Spleen (tissue), 11 donors: ENCODE measurements at regions not wholly inside any gene's neighbourhood (a gene's known extent, or its start where the extent isn't known, plus 50 kb on each side); places are given as distances from the start of the nearest gene placed in this dataset.

Experiments used
- DNase-seq: peaks from one replicate; pipeline ENCODE4 v3.0.0-alpha.2; 2020
- H3K27ac ChIP-seq, 8 donors: fragments of 200-600 bp; sonication (generic) in 7 of 8; 1 replicate in 4 of 8; 2 replicates in 4 of 8; pipeline versions ENCODE4 v1.5.0 to v1.8.0; 2016 to 2021; ENCODE audit warnings: inconsistent platforms in 4 of 8, mild to moderate bottlenecking in 4 of 8, moderate library complexity in 1 of 8
- H3K27me3 ChIP-seq, 7 donors: fragments of 200-600 bp; sonication (generic) in 6 of 7; replicated peaks in 1 of 7; 1 replicate in 4 of 7; 2 replicates in 3 of 7; pipeline versions ENCODE4 v1.5.0 to v1.8.0; 2016 to 2021; ENCODE audit warnings: inconsistent platforms in 3 of 7, mild to moderate bottlenecking in 1 of 7
- H3K36me3 ChIP-seq, 6 donors: fragments of 200-600 bp; sonication (generic) in 5 of 6; 1 replicate in 4 of 6; 2 replicates in 2 of 6; pipeline versions ENCODE4 v1.5.0 to v1.8.0; 2016 to 2021; ENCODE audit warnings: inconsistent platforms in 2 of 6
- H3K4me1 ChIP-seq, 6 donors: fragments of 200-600 bp; sonication (generic) in 5 of 6; 1 replicate in 3 of 6; 2 replicates in 3 of 6; pipeline versions ENCODE4 v1.5.0 to v1.8.0; 2016 to 2021; ENCODE audit warnings: inconsistent platforms in 3 of 6
- H3K4me3 ChIP-seq, 8 donors: fragments of 200-600 bp; sonication (generic) in 7 of 8; 1 replicate in 4 of 8; 2 replicates in 4 of 8; pipeline versions ENCODE4 v1.5.0 to v1.8.0; 2016 to 2021; ENCODE audit warnings: inconsistent platforms in 4 of 8, mild to moderate bottlenecking in 4 of 8, moderate library complexity in 2 of 8
- H3K9me3 ChIP-seq, 8 donors: fragments of 200-600 bp; sonication (generic) in 7 of 8; 1 replicate in 4 of 8; 2 replicates in 4 of 8; pipeline versions ENCODE4 v1.5.0 to v1.8.0; 2016 to 2021; ENCODE audit warnings: inconsistent platforms in 4 of 8
- CTCF ChIP-seq, 11 experiments: fragments of 200-600 bp in 7 of 11; fragments of 450-650 bp in 4 of 11; sonication (generic) in 4 of 11; IDR thresholded peaks in 8 of 11; conservative IDR thresholded peaks in 3 of 11; 1 replicate in 7 of 11; 2 replicates in 4 of 11; pipeline versions ENCODE4 v1.4.0 to v1.8.0; 2016 to 2021; ENCODE audit warnings: antibody characterized with exemption in 11 of 11, inconsistent platforms in 4 of 11, mild to moderate bottlenecking in 1 of 11
- POLR2A ChIP-seq, 3 donors: fragments of 450-650 bp; IDR thresholded peaks; one replicate each; pipeline ENCODE4 v1.5.1; 2017; ENCODE audit warnings: antibody characterized with exemption in 3 of 3, mild to moderate bottlenecking in 1 of 3
- POLR2AphosphoS5 ChIP-seq, 3 donors: sonication (generic); formaldehyde crosslinking; IDR thresholded peaks; one replicate each; pipeline ENCODE4 v1.5.1; 2017; ENCODE audit warnings: antibody characterized with exemption in 3 of 3
- WGBS, 5 donors: extraction: QIAGEN DNeasy Blood & Tissue Kit in 3 of 5; methylation state at CpG; one replicate each; pipeline versions ENCODE4 v1.1.5 to v1.1.7; 2013 to 2018; 5-methylcytosine and 5-hydroxymethylcytosine counted together
- intact Hi-C: fragments of 100-400 bp; cut with DNase I; formaldehyde crosslinking; loops from one replicate; pipeline ENCODE4 v1.15.0; 2023; ENCODE audit warnings: low total_unique reads
- donor health status: healthy with polysubstance abuse.
- donor health status: DM: no; HTN: no; CAD: no; lungs with moderate emphysema.
- donor health status: DM: no; HTN: no; CAD: no.
- donor health status: Bipolar disorder and iron deficiency.
- donor health status: healthy.
- donor health status: DM: no; HTN: no; CAD: no.
- donor health status: DM: yes; HTN: yes; CAD: no.

- Histone ChIP-seq H3K27me3 (no peaks in the 10 kb centered on the region), H3K4me1 (peaks cover 0 to 10% (median 0%) of the 10 kb centered on the region in 6 donors), H3K9me3 (peaks cover 0 to 7% (median 0%) of the 10 kb centered on the region in 8 donors), H3K4me3 (no peak overlapping the region), H3K36me3 (no peaks in the 10 kb centered on the region), H3K27ac (no peak overlapping the region)
- TF ChIP-seq POLR2A (IDR thresholded peaks at IDR 0.05) (no peak), CTCF (IDR thresholded peaks at IDR 0.05 in 8 of 11, conservative IDR thresholded peaks at IDR 0.05 in 3 of 11) (no peak)
- 67 to 90% (median 79%) methylated on average over 2 of the region's 2 CpGs for WGBS, 5 donors
- DNase-seq, result no peak
- intact Hi-C loops, result no loop called here
These were observed 73.8 kb upstream of the OLFM4 start for GRCh38 chr13:52954838-52955237.

DNA sequence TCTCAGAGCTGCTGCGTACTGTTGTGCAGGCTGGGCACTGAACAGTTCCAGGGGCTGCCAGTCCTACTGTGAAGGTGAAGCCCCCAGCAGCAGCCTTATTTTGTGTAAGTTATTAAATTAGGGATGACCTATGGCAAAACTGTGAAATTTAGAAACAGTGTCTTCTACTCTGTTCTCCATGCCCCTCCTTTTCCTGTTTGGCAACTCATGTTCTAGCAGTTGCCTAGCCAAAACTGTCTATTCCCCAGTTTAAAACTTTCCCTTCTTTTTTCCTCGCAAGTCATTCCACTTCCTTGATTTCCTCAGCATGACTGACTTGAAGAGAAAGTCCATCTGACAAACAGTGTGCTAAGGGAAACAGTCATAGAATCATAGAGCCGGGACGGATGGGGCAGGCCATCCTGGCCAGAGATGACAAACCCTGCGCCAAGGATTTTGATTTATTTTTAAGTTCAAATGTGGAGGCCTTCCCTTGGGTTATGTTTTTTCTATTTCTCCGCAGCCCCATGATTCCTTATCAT lies 78.1 kb upstream of the OLFM4 start:
- TF ChIP-seq CTCF (IDR thresholded peaks at IDR 0.05 in 8 of 11, conservative IDR thresholded peaks at IDR 0.05 in 3 of 11) (no peak), POLR2AphosphoS5 (IDR thresholded peaks at IDR 0.05) (no peak), POLR2A (IDR thresholded peaks at IDR 0.05) (no peak)
- intact Hi-C loops, result no loop called here
- WGBS, 5 donors, result 68 to 81% (median 71%) methylated on average over 6 of the region's 6 CpGs

GRCh38 chr13:52949742-52950141 lies 78.9 kb upstream of the OLFM4 start:
- WGBS, 5 donors, result 55 to 76% (median 68%) methylated on average over 6 of the region's 6 CpGs
- intact Hi-C loops, result no loop called here
- peak overlapping the region in 2 of 8 donors; percentile 5 to 26 for H3K27ac ChIP-seq

More for the DNA sequence above, 78.1 kb upstream of the OLFM4 start:
- H3K27me3 ChIP-seq, result no peaks in the 10 kb centered on the region
- no peak overlapping the region for H3K4me3 ChIP-seq
- no peaks in the 10 kb centered on the region for H3K36me3 ChIP-seq
- peak overlapping the region in 2 of 8 donors; percentile 5 to 26 for H3K27ac ChIP-seq
- no peak for DNase-seq
- peaks cover 0 to 33% (median 6%) of the 10 kb centered on the region in 6 donors for H3K4me1 ChIP-seq
- no peaks in the 10 kb centered on the region for H3K9me3 ChIP-seq

DNA sequence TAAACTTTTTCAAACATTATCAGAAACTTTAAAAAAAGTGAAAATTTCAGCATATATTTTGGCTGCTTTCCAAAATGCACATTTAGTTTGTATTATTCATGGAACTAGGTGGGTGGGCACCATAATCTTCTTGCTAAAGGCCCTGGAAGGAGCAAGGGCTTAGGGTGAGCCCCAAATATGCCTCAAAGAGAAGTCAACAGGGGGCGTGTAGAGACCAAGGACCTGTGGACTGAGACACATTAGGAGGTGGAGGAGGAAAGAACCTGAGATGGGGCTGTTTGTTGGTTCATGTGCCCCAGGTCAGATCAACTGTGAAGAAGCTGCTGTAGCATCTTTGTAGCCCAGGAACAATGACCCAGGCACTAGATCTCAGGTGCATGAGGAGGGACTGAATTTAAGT lies 79.6 kb upstream of the OLFM4 start:
- no peaks in the 10 kb centered on the region for H3K36me3 ChIP-seq
- H3K27ac ChIP-seq, result peak overlapping the region in 1 of 8 donors; percentile 26
- 67 to 79% (median 73%) methylated on average over 1 of the region's 1 CpG for WGBS, 5 donors
- no peak for DNase-seq
- H3K27me3 ChIP-seq, result no peaks in the 10 kb centered on the region
- H3K4me3 ChIP-seq, result no peak overlapping the region
- no peaks in the 10 kb centered on the region for H3K9me3 ChIP-seq
- H3K4me1 ChIP-seq, result peaks cover 0 to 46% (median 6%) of the 10 kb centered on the region in 6 donors
- intact Hi-C loops, result no loop called here
- TF ChIP-seq POLR2AphosphoS5 (IDR thresholded peaks at IDR 0.05), result no peak
- no peak for TF ChIP-seq POLR2A (IDR thresholded peaks at IDR 0.05)
- no peak for TF ChIP-seq CTCF (IDR thresholded peaks at IDR 0.05 in 8 of 11, conservative IDR thresholded peaks at IDR 0.05 in 3 of 11)

More at GRCh38 chr13:52949742-52950141, 78.9 kb upstream of the OLFM4 start:
- TF ChIP-seq CTCF (IDR thresholded peaks at IDR 0.05 in 8 of 11, conservative IDR thresholded peaks at IDR 0.05 in 3 of 11), result no peak
- no peak for TF ChIP-seq POLR2AphosphoS5 (IDR thresholded peaks at IDR 0.05)
- no peak for TF ChIP-seq POLR2A (IDR thresholded peaks at IDR 0.05)
- no peaks in the 10 kb centered on the region for H3K27me3 ChIP-seq
- H3K4me3 ChIP-seq, result no peak overlapping the region
- no peak for DNase-seq
- H3K4me1 ChIP-seq, result peaks cover 0 to 40% (median 6%) of the 10 kb centered on the region in 6 donors
- H3K36me3 ChIP-seq, result no peaks in the 10 kb centered on the region
- no peaks in the 10 kb centered on the region for H3K9me3 ChIP-seq
